HL-60 (cell line): ENCODE measurements at regions not wholly inside any gene's neighbourhood (a gene's known extent, or its start where the extent isn't known, plus 50 kb on each side); places are given as distances from the start of the nearest gene placed in this dataset.

Experiments used
- DNase-seq, 2 experiments: peaks; one replicate each; pipeline ENCODE4 v3.0.0-alpha.2; 2010 to 2020; ENCODE audit warnings: low read depth in 1 of 2, low spot score in 1 of 2
- H3K27ac ChIP-seq: fragments of 250-450 bp; sonication (Bioruptor Pico); replicated peaks from 2 replicates; pipeline ENCODE4 v1.5.1; 2020; ENCODE audit warnings: mild to moderate bottlenecking, moderate library complexity
- H3K27me3 ChIP-seq: fragments of 250-450 bp; sonication (Bioruptor Pico); 2 replicates; pipeline ENCODE4 v1.5.1; 2021; ENCODE audit warnings: mild to moderate bottlenecking, moderate library complexity; ENCODE audit not compliant: insufficient read depth, poor library complexity, severe bottlenecking
- H3K4me3 ChIP-seq: replicated peaks from 2 replicates; pipeline ENCODE4 v1.5.1; 2011; ENCODE audit warnings: mild to moderate bottlenecking, control low read depth, low read length; ENCODE audit not compliant: insufficient read depth
- CTCF ChIP-seq: IDR thresholded peaks from one replicate; pipeline ENCODE4 v1.5.1; 2011; ENCODE audit warnings: low read length, control low read depth, inconsistent platforms; ENCODE audit not compliant: insufficient read depth
- GABPA ChIP-seq: IDR thresholded peaks from 2 replicates; pipeline ENCODE4 v1.6.1; 2012; ENCODE audit warnings: low read depth
- POLR2AphosphoS5 ChIP-seq: IDR thresholded peaks from 2 replicates; pipeline ENCODE4 v1.6.1; 2012; ENCODE audit warnings: low read depth
- REST ChIP-seq: IDR thresholded peaks from 2 replicates; pipeline ENCODE4 v1.6.1; 2012; ENCODE audit warnings: low read depth; ENCODE audit not compliant: insufficient replicate concordance
- SPI1 ChIP-seq: IDR thresholded peaks from 2 replicates; pipeline ENCODE4 v1.6.1; 2012; ENCODE audit warnings: low read depth, mild to moderate bottlenecking, borderline replicate concordance

GRCh38 chr10:7482992-7483391 is 72.2 kb upstream of the SFMBT2 start:
- TF ChIP-seq CTCF (no peak), GABPA (no peak), SPI1 (no peak), POLR2AphosphoS5 (no peak), REST (no peak)
- H3K27me3 ChIP-seq: no peaks in the 10 kb centered on the region
- no peak overlapping the region for H3K27ac ChIP-seq
- no peak for DNase-seq
- no peak overlapping the region for H3K4me3 ChIP-seq

- Histone ChIP-seq H3K27ac (no peak overlapping the region), H3K4me3 (no peak overlapping the region), H3K27me3 (no peaks in the 10 kb centered on the region)
- no peak for TF ChIP-seq GABPA
- no peak for TF ChIP-seq SPI1
- no peak for TF ChIP-seq CTCF
- no peak for TF ChIP-seq REST
- no peak for TF ChIP-seq POLR2AphosphoS5
- DNase-seq: no peak
Observed at GRCh38 chr10:7481368-7481765, 70.5 kb upstream of the SFMBT2 start.

- Histone ChIP-seq H3K27me3 (no peaks in the 10 kb centered on the region), H3K27ac (no peak overlapping the region), H3K4me3 (no peak overlapping the region)
- peak in 1 of 2 experiments; percentile 13 for DNase-seq
- TF ChIP-seq POLR2AphosphoS5 (no peak), CTCF (no peak), SPI1 (peak; percentile 61; the same call in 1 of the 2 replicates), REST (no peak)
Observed at GRCh38 chr10:7480742-7481367, 70.0 kb upstream of the SFMBT2 start.
